Astrocyte (in vitro differentiated cells and primary cell): ENCODE measurements at regions not wholly inside any gene's neighbourhood (a gene's known extent, or its start where the extent isn't known, plus 50 kb on each side); places are given as distances from the start of the nearest gene placed in this dataset.

Source experiments
- EZH2 ChIP-seq: IDR thresholded peaks from 2 replicates; pipeline ENCODE4 v1.6.1; 2012; ENCODE audit warnings: mild to moderate bottlenecking, low read length, inconsistent platforms; ENCODE audit not compliant: insufficient read depth
- TF ChIP-seq, protein P1 (sequence below): IDR thresholded peaks from 2 replicates; pipeline ENCODE4 v1.5.1; 2011; ENCODE audit warnings: low read depth, mild to moderate bottlenecking, inconsistent platforms, low read length, moderate library complexity; ENCODE audit not compliant: insufficient read depth

DNA sequence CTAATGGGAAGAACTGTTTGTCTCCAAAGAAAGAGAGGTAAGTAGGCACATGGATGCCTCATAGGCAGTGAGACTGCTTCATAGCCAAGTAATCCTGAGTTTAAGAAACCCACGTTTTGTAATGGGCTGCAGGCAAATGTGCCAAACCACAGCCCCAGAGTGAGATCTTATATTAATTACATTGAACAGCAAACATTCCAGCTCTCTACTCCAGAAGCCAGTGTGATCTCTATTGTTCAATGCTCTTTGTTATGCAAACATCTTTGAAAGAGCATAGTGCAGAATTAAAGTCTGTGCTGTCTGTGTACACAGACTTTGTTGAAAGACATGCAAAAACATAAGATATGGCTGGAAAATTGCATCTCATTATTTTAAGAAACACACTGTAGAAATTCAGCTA lies 720.8 kb upstream of the REG3G start:
- no peak for TF ChIP-seq EZH2
- TF ChIP-seq, protein P1, sequence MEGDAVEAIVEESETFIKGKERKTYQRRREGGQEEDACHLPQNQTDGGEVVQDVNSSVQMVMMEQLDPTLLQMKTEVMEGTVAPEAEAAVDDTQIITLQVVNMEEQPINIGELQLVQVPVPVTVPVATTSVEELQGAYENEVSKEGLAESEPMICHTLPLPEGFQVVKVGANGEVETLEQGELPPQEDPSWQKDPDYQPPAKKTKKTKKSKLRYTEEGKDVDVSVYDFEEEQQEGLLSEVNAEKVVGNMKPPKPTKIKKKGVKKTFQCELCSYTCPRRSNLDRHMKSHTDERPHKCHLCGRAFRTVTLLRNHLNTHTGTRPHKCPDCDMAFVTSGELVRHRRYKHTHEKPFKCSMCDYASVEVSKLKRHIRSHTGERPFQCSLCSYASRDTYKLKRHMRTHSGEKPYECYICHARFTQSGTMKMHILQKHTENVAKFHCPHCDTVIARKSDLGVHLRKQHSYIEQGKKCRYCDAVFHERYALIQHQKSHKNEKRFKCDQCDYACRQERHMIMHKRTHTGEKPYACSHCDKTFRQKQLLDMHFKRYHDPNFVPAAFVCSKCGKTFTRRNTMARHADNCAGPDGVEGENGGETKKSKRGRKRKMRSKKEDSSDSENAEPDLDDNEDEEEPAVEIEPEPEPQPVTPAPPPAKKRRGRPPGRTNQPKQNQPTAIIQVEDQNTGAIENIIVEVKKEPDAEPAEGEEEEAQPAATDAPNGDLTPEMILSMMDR, result no peak
